HT1080 (cell line): ENCODE measurements at regions not wholly inside any gene's neighbourhood (a gene's known extent, or its start where the extent isn't known, plus 50 kb on each side); places are given as distances from the start of the nearest gene placed in this dataset.

Experiments
- DNase-seq: peaks from one replicate; pipeline ENCODE4 v3.0.0-alpha.2; 2015; ENCODE audit warnings: low read depth

DNA sequence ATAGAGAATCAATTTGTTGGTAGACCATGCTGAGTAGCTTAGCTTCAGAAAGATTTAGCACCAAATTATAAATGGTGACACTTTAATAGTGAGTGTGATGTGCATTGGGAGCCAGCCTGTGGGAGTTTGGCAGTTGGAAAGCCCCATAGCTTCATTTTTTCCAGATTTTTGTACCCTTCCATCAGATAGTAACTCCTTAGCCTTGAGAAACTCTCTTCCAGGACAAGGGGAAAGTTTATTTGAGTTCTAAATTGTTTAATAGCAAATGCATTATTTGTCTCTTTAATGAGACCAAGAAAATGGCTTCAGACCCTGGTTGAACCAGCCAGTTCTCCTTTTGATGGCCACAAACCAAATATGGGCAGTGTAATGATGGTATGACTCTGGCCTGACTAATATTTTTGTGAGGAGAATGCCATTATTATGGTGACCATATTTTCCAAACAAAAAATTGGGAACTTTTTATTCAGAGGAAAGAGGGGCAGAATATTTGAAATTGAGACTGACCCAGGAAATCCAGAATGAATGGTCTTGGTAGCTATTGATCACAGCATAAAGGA, 49.8 kb downstream of the PLCE1 start:
- no peak for DNase-seq

GRCh38 chr10:94046098-94046497, 52.4 kb downstream of the PLCE1 start:
- DNase-seq: no peak

DNA sequence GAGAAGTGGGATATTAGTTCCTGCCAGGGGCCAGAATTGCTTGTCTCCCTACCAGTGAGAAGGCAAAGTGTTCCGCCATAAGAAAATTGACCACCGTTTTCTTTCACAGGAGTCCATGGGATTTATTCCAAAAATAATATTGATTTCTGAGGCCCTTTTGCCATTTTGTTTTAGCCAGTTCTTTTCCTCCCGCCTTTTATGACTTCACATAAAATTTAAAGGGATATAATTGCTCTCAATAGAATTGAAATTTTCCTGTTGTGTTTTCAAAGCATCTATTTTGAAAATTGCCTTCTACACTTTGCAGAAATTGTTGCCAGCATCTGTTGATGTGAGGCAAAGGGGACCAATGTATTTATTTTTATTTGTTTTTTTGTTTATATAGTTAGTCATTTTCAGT, 53.6 kb downstream of the PLCE1 start:
- DNase-seq: no peak

DNA sequence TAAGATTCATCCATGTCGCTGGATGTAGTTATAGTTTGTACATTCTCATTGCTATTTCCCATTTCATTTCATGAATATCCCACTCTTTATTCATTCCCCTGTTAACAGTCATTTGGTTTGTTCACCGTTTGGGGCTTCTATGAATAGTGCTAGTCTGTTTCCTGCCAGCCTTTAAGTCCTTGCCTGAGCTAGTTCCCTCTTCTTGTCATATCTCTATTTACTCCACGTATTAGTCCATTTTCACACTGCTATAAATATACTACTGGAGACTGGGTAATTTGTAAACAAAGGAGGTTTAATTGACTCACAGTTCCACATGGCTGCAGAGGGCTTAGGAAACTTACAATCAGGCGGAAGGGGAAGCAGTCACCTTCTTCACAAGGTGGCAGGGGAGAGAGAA, 56.2 kb downstream of the PLCE1 start:
- DNase-seq: no peak

- DNase-seq: no peak
Observed at GRCh38 chr10:94052281-94052680, 58.5 kb downstream of the PLCE1 start.

- DNase-seq: no peak
Observed at GRCh38 chr10:94052866-94053791, 59.4 kb downstream of the PLCE1 start.

- peak; percentile 21 for DNase-seq
Observed at GRCh38 chr10:94059178-94059883, 65.6 kb downstream of the PLCE1 start.

DNA sequence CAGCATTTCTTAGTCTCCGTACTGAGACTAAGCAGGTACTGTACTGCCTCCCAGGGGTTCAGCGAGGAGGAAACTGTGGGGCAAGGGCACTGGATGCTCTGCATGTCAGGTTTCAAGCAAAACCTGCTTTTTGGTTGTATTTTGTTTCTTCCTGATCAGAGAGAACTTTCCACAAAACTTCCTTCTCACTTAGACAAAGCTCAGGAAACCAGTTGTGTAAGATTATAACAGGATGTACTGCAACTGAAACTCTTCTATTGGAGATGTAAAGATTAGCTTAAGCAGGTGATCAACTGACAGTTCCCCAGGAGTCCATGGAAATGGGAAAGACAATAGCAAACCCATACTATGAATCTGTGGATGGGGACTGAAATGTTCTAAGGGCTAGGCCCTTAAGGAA, 67.3 kb downstream of the PLCE1 start:
- DNase-seq: no peak

- no peak for DNase-seq
Observed at GRCh38 chr10:94062611-94063010, 68.9 kb downstream of the PLCE1 start.

- no peak for DNase-seq
Observed at GRCh38 chr10:94065362-94065761, 71.6 kb downstream of the PLCE1 start.

DNA sequence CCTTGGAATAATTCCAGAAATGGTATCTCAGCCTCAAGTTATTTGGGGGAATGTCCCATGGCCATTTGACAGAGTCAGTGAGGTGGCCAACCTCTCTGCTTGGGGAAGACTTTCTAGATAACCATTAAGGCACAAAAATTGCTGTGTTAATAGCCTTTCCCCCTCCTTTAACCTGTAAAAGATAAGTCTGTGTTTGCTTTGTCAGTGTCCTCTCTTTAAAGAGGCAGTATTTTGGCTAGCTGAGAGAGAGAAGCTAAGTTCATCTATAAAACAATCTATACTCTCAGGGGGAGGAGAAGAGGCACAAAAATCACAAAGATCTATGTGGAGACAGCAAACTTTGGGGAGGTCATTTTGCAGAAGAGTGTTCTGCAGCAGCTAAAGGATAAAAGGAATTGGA, 72.1 kb downstream of the PLCE1 start:
- no peak for DNase-seq

DNA sequence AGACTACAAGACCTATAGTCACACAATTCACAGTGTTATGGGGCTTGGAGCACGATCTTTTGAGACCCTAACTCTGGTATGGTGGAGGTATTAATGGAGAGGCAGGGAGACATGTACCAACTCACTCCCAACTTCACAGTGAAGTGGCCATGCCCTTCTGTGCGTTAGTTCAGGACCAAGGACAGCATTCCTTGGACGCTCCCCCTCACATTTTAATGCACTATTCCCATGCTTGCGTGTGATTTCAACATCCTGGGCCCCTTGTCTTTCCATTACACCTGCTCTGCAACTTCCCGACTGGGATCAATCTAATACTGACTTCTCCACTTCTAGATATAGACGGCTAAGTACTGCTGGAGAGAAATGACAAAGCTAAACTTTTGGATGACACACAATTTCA, 72.7 kb downstream of the PLCE1 start:
- peak; percentile 26 for DNase-seq

DNA sequence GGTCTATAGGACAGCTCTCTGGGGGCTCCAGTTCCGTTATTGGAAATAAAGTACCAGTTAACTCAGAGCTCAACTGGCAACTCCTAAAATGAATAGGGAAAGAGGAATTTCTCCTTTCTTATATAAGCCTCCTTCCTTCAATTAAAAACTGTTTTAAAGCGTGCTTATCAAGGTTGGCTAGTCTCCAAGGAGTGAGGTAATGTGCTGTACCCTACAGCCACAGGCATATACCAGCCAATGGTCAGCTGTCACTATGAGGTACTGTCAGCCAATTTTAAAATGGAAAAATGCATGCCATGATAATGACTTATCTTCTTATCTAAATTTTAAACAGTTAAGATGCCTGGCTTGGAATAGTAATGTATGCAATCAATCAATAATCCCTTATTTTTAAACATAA, 76.2 kb downstream of the PLCE1 start:
- DNase-seq: no peak

DNA sequence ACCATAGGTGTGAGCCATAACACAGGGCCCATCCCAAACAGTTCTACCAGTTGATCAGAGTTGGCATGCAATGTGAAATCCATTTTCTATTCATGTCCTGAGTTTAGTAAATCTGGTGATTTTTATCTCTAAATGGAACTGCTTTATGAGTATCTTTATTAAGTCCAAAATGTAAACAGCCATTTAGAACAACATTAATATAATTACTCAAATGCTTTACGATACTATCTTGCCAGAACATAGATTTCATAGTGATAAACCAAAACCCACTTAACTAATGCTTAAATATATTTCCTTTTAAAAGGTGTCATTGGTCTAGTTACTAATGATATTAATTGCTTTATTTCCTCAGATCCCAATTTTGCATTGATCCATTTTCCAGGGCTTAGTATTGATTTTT, 80.7 kb downstream of the PLCE1 start:
- DNase-seq: no peak

GRCh38 chr10:94075506-94075905, 81.8 kb downstream of the PLCE1 start:
- no peak for DNase-seq

- DNase-seq: peak; percentile 43
Observed at GRCh38 chr10:94076325-94076841, 82.7 kb downstream of the PLCE1 start.

DNA sequence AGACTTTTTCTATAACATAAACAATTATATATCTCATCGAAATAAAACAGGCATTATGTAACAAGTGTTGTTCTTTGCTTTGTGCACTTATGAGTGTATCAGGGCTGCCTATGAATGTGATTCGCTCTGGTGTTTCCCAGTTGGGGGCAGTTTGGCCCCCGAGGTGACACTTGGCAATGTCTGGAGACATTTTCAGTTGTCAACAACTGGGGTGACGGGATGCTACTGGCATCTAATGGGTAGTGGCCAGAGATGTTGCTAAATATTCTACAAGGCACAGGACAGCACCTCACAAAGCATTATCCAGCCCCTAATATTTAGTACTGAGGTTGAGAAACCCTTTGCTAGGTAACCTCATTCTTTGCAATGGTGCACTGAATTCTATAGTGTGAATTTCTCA, 83.3 kb downstream of the PLCE1 start:
- no peak for DNase-seq

- no peak for DNase-seq
Observed at GRCh38 chr10:94080108-94080507, 86.4 kb downstream of the PLCE1 start.

DNA sequence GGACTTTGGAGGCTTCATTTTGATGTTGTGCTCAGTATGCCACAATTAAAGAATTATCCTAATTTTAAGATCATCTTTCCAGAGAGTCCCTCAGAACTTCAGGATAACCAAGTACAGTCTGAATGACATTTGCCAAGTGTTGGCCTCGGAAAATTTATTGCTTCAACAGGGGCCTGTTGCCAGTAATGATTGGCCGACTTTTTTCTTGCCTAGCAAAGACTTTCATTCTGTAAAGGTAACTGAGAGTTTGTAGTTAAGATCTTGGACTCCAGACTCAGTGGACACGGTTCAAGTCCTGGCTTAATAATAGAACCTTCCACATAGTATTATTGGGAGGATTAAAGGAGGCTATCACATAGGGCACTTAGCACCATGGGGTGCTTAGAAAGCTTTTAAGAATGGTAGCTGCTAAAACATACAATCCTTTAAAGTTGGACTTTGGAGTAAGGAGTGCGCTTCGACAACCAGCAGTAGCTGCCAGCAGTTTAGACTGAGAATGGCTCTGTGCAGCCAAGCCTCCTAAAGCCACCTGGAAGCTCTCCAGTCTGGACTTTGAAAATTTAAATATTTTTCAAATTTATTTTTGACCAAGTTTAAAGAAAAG, 90.0 kb downstream of the PLCE1 start:
- no peak for DNase-seq

GRCh38 chr10:94084344-94084743, 90.6 kb downstream of the PLCE1 start:
- DNase-seq: no peak

GRCh38 chr10:94085288-94085687, 91.6 kb downstream of the PLCE1 start:
- DNase-seq: no peak
